Loucy (cell line): ENCODE measurements at regions not wholly inside any gene's neighbourhood (a gene's known extent, or its start where the extent isn't known, plus 50 kb on each side); places are given as distances from the start of the nearest gene placed in this dataset.
A peak's percentile ranks its signal among the peaks of the same experiment; 100 is the strongest.

Experiments
- H2AFZ ChIP-seq: fragments of 200-600 bp; sonication (generic); 2 replicates; pipeline ENCODE4 v1.6.0; 2016; ENCODE audit warnings: antibody characterized with exemption, mild to moderate bottlenecking, low read length, moderate library complexity
- H3F3A ChIP-seq: fragments of 200-600 bp; 2 replicates; pipeline ENCODE4 v1.6.0; 2016; ENCODE audit warnings: antibody characterized with exemption, low read depth, mild to moderate bottlenecking
- H3K27me3 ChIP-seq: fragments of 200-600 bp; sonication (generic); 2 replicates; pipeline ENCODE4 v1.6.1; 2014; ENCODE audit warnings: low read length, mild to moderate bottlenecking; ENCODE audit not compliant: insufficient read depth, poor library complexity, severe bottlenecking
- H3K36me3 ChIP-seq: fragments of 200-600 bp; sonication (generic); 2 replicates; pipeline ENCODE4 v1.6.1; 2016; ENCODE audit warnings: low read length; ENCODE audit not compliant: insufficient read depth
- H3K4me1 ChIP-seq: fragments of 200-600 bp; sonication (generic); 2 replicates; pipeline ENCODE4 v1.5.1; 2014; ENCODE audit warnings: low read length, mild to moderate bottlenecking; ENCODE audit not compliant: insufficient read depth, poor library complexity, severe bottlenecking
- H3K4me2 ChIP-seq: fragments of 200-600 bp; sonication (generic); 2 replicates; pipeline ENCODE4 v1.6.0; 2014; ENCODE audit warnings: antibody characterized with exemption, low read length, low read depth, mild to moderate bottlenecking; ENCODE audit not compliant: poor library complexity, severe bottlenecking
- H3K4me3 ChIP-seq: fragments of 200-600 bp; sonication (generic); 2 replicates; pipeline ENCODE4 v1.5.1; 2014; ENCODE audit warnings: low read length, mild to moderate bottlenecking, mixed read lengths; ENCODE audit not compliant: poor library complexity, severe bottlenecking
- H3K79me2 ChIP-seq: fragments of 200-600 bp; sonication (generic); 2 replicates; pipeline ENCODE4 v1.6.1; 2014; ENCODE audit warnings: low read length; ENCODE audit not compliant: insufficient read depth
- H3K9ac ChIP-seq: fragments of 200-600 bp; sonication (generic); 2 replicates; pipeline ENCODE4 v1.6.0; 2014; ENCODE audit warnings: mild to moderate bottlenecking, low read depth, low read length, moderate library complexity; ENCODE audit not compliant: poor library complexity, severe bottlenecking
- H3K9me2 ChIP-seq: fragments of 200-600 bp; sonication (generic); replicated peaks from 2 replicates; pipeline ENCODE4 v1.6.1; 2016; ENCODE audit warnings: low read depth, low read length, mixed read lengths
- H3K9me3 ChIP-seq: fragments of 200-600 bp; sonication (generic); 2 replicates; pipeline ENCODE4 v1.6.1; 2014; ENCODE audit warnings: mild to moderate bottlenecking, antibody characterized with exemption, low read length, low read depth; ENCODE audit not compliant: insufficient read depth
- H4K20me1 ChIP-seq: fragments of 200-600 bp; sonication (generic); 2 replicates; pipeline ENCODE4 v1.6.0; 2014; ENCODE audit warnings: antibody characterized with exemption, low read length, mild to moderate bottlenecking; ENCODE audit not compliant: insufficient read depth, poor library complexity, severe bottlenecking
- EZH2phosphoT487 ChIP-seq: fragments of 200-600 bp; IDR thresholded peaks from 2 replicates; pipeline ENCODE4 v1.6.1; 2018; ENCODE audit warnings: antibody characterized with exemption, mild to moderate bottlenecking, moderate library complexity, borderline replicate concordance
- TF ChIP-seq, protein P1 (sequence below): fragments of 200-600 bp; sonication (generic); conservative IDR thresholded peaks from 2 replicates; pipeline ENCODE4 v1.5.1; 2014; ENCODE audit warnings: mild to moderate bottlenecking, antibody characterized with exemption, low read length

DNA sequence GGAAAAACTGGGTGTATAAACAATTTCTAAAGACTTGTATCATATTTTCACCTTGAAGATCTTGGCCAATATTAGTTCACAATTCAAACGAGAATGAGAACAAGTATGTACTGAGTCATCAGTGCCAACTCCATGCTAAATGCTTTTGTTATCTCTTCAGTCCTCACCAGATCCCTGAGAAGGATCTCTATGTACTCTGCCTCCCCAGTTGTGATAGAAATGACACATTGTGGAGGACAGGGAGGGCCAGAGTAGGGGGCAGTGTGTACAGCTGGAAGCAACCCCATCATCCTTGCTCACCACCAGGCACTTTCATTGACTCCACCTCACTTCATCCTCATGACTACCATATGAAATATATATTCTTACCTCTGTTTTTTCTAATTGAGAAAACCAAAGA is 353.7 kb upstream of the SOX2 start:
- H3K27me3 ChIP-seq: no peaks in the 10 kb centered on the region
- no peak overlapping the region for H2AFZ ChIP-seq
- no peaks in the 10 kb centered on the region for H4K20me1 ChIP-seq
- H3K9ac ChIP-seq: no peak overlapping the region
- no peaks in the 10 kb centered on the region for H3K36me3 ChIP-seq
- H3K79me2 ChIP-seq: no peaks in the 10 kb centered on the region
- no peaks in the 10 kb centered on the region for H3K9me2 ChIP-seq
- H3K4me2 ChIP-seq: no peak overlapping the region
- H3K4me3 ChIP-seq: no peak overlapping the region
- no peaks in the 10 kb centered on the region for H3F3A ChIP-seq
- H3K9me3 ChIP-seq: no peaks in the 10 kb centered on the region
- no peaks in the 10 kb centered on the region for H3K4me1 ChIP-seq
- no peak for TF ChIP-seq EZH2phosphoT487
- TF ChIP-seq, protein P1, sequence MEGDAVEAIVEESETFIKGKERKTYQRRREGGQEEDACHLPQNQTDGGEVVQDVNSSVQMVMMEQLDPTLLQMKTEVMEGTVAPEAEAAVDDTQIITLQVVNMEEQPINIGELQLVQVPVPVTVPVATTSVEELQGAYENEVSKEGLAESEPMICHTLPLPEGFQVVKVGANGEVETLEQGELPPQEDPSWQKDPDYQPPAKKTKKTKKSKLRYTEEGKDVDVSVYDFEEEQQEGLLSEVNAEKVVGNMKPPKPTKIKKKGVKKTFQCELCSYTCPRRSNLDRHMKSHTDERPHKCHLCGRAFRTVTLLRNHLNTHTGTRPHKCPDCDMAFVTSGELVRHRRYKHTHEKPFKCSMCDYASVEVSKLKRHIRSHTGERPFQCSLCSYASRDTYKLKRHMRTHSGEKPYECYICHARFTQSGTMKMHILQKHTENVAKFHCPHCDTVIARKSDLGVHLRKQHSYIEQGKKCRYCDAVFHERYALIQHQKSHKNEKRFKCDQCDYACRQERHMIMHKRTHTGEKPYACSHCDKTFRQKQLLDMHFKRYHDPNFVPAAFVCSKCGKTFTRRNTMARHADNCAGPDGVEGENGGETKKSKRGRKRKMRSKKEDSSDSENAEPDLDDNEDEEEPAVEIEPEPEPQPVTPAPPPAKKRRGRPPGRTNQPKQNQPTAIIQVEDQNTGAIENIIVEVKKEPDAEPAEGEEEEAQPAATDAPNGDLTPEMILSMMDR: no peak

- Histone ChIP-seq H2AFZ (no peak overlapping the region), H3K9ac (no peak overlapping the region), H3K9me3 (no peaks in the 10 kb centered on the region), H3K27me3 (no peaks in the 10 kb centered on the region), H3K4me3 (no peak overlapping the region), H3K9me2 (no peaks in the 10 kb centered on the region), H3K79me2 (no peaks in the 10 kb centered on the region), H3F3A (no peaks in the 10 kb centered on the region), H3K4me2 (no peak overlapping the region), H3K4me1 (no peaks in the 10 kb centered on the region), H4K20me1 (no peaks in the 10 kb centered on the region), H3K36me3 (no peaks in the 10 kb centered on the region)
- no peak for TF ChIP-seq EZH2phosphoT487
- TF ChIP-seq, protein P1: peak; percentile 12; the same call in 1 of the 2 replicates
Observed at GRCh38 chr3:181354140-181354539, 357.6 kb upstream of the SOX2 start.

DNA sequence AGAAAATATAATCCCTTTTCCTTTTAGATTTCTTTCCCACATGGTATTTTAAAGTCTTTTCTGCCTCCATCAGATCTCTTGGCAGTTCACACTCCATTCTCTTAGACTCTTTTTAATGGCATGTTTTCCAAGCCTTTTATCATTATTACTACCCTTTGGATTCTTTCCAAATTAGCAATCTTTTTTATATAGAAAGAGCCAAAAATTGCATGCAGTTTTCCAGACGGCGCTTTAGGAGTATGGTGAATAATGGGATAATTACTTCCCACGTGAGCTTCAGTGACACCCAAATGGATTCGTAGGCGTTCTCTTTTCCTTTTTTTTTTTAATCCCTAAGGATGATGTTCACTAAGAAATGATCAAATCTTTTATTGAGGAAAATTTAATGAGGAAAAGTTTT is 354.8 kb upstream of the DNAJC19 start:
- Histone ChIP-seq H3F3A (no peaks in the 10 kb centered on the region), H4K20me1 (no peaks in the 10 kb centered on the region), H3K9me2 (no peaks in the 10 kb centered on the region), H3K79me2 (no peaks in the 10 kb centered on the region), H2AFZ (no peak overlapping the region), H3K4me3 (no peak overlapping the region), H3K9ac (no peak overlapping the region), H3K27me3 (no peaks in the 10 kb centered on the region), H3K9me3 (no peaks in the 10 kb centered on the region), H3K4me2 (no peak overlapping the region), H3K4me1 (no peaks in the 10 kb centered on the region), H3K36me3 (no peaks in the 10 kb centered on the region)
- TF ChIP-seq, protein P1: no peak
- TF ChIP-seq EZH2phosphoT487: no peak
